HFFc6 (cell line): ENCODE measurements at regions not wholly inside any gene's neighbourhood (a gene's known extent, or its start where the extent isn't known, plus 50 kb on each side); places are given as distances from the start of the nearest gene placed in this dataset.

Source experiments
- DNase-seq: peaks from one replicate; pipeline ENCODE4 v3.0.0-alpha.2; 2018
- H3K27ac Mint-ChIP-seq: 2 replicates; pipeline ENCODE4 v1.8.0; 2020; ENCODE audit warnings: mild to moderate bottlenecking, mixed read lengths
- H3K27me3 Mint-ChIP-seq: 2 replicates; pipeline ENCODE4 v1.8.0; 2021; ENCODE audit warnings: mild to moderate bottlenecking, moderate library complexity, mixed read lengths; ENCODE audit not compliant: insufficient read depth
- H3K36me3 Mint-ChIP-seq: 2 replicates; pipeline ENCODE4 v1.8.0; 2021; ENCODE audit warnings: low read depth, mixed read lengths
- H3K4me1 Mint-ChIP-seq: 2 replicates; pipeline ENCODE4 v1.8.0; 2020; ENCODE audit warnings: low read depth, mixed read lengths
- H3K4me3 Mint-ChIP-seq: 2 replicates; pipeline ENCODE4 v1.8.0; 2020; ENCODE audit warnings: mild to moderate bottlenecking, moderate library complexity, mixed read lengths
- H3K9me3 Mint-ChIP-seq: 2 replicates; pipeline ENCODE4 v1.8.0; 2020; ENCODE audit warnings: mild to moderate bottlenecking, mixed read lengths
- CTCF ChIP-seq: fragments of 200-600 bp; sonication (generic); IDR thresholded peaks from 2 replicates; pipeline ENCODE4 v1.5.0; 2021; ENCODE audit warnings: antibody characterized with exemption, mild to moderate bottlenecking

GRCh38 chr5:130689831-130690230 is 475.2 kb downstream of the HINT1 start:
- Mint-ChIP-seq H3K4me1 (no peaks in the 10 kb centered on the region), H3K9me3 (peaks cover 34% of the 10 kb centered on the region), H3K4me3 (no peak overlapping the region), H3K36me3 (no peaks in the 10 kb centered on the region), H3K27ac (no peak overlapping the region), H3K27me3 (no peaks in the 10 kb centered on the region)
- no peak for DNase-seq
- no peak for TF ChIP-seq CTCF

GRCh38 chr5:130687085-130687733 is 477.8 kb downstream of the HINT1 start:
- Mint-ChIP-seq H3K27me3 (no peaks in the 10 kb centered on the region), H3K9me3 (peaks cover 41% of the 10 kb centered on the region), H3K36me3 (no peaks in the 10 kb centered on the region), H3K4me1 (no peaks in the 10 kb centered on the region), H3K27ac (no peak overlapping the region), H3K4me3 (no peak overlapping the region)
- no peak for TF ChIP-seq CTCF
- DNase-seq: no peak

GRCh38 chr5:130678637-130679036 is 486.4 kb downstream of the HINT1 start:
- no peaks in the 10 kb centered on the region for H3K4me1 Mint-ChIP-seq
- no peak for DNase-seq
- no peak for TF ChIP-seq CTCF
- H3K27ac Mint-ChIP-seq: no peak overlapping the region
- no peaks in the 10 kb centered on the region for H3K36me3 Mint-ChIP-seq
- H3K4me3 Mint-ChIP-seq: no peak overlapping the region
- peaks cover 4% of the 10 kb centered on the region for H3K9me3 Mint-ChIP-seq
- H3K27me3 Mint-ChIP-seq: no peaks in the 10 kb centered on the region

GRCh38 chr5:130666462-130666861 is 498.6 kb downstream of the HINT1 start:
- DNase-seq: no peak
- Mint-ChIP-seq H3K27me3 (no peaks in the 10 kb centered on the region), H3K4me1 (no peaks in the 10 kb centered on the region), H3K4me3 (no peak overlapping the region), H3K27ac (no peak overlapping the region), H3K9me3 (peaks cover 11% of the 10 kb centered on the region), H3K36me3 (no peaks in the 10 kb centered on the region)
- TF ChIP-seq CTCF: no peak

GRCh38 chr5:130652176-130652575 is 512.9 kb downstream of the HINT1 start:
- Mint-ChIP-seq H3K9me3 (peaks cover 14% of the 10 kb centered on the region), H3K4me3 (no peak overlapping the region), H3K27ac (no peak overlapping the region), H3K4me1 (no peaks in the 10 kb centered on the region), H3K27me3 (no peaks in the 10 kb centered on the region; the same call in 1 of the 2 replicates), H3K36me3 (no peaks in the 10 kb centered on the region)
- DNase-seq: no peak
- TF ChIP-seq CTCF: no peak
